Suprapubic skin (tissue), 4 donors: ENCODE measurements at regions not wholly inside any gene's neighbourhood (a gene's known extent, or its start where the extent isn't known, plus 50 kb on each side); places are given as distances from the start of the nearest gene placed in this dataset.

Experiments used
- DNase-seq, 2 donors: peaks; one replicate each; pipeline ENCODE4 v3.0.0-alpha.2; 2019; ENCODE audit warnings: low spot score in 2 of 2
- H3K27ac ChIP-seq: fragments of 200-600 bp; sonication (generic); one replicate; pipeline ENCODE4 v1.5.1; 2019
- H3K27me3 ChIP-seq: fragments of 200-600 bp; sonication (generic); one replicate; pipeline ENCODE4 v1.5.1; 2019
- H3K36me3 ChIP-seq: fragments of 200-600 bp; sonication (generic); one replicate; pipeline ENCODE4 v1.5.1; 2019
- H3K4me1 ChIP-seq: fragments of 200-600 bp; sonication (generic); one replicate; pipeline ENCODE4 v1.5.1; 2019
- H3K4me3 ChIP-seq: fragments of 200-600 bp; sonication (generic); one replicate; pipeline ENCODE4 v1.5.1; 2019; ENCODE audit warnings: mild to moderate bottlenecking
- H3K9me3 ChIP-seq: fragments of 200-600 bp; sonication (generic); one replicate; pipeline ENCODE4 v1.5.1; 2019
- CTCF ChIP-seq, 2 donors: fragments of 200-600 bp in 1 of 2; fragments of 450-650 bp in 1 of 2; sonication (generic) in 1 of 2; IDR thresholded peaks; one replicate each; pipeline ENCODE4 v1.5.1; 2016 to 2019; ENCODE audit warnings: antibody characterized with exemption in 2 of 2, mild to moderate bottlenecking in 1 of 2, moderate library complexity in 1 of 2
- EP300 ChIP-seq: sonication (generic); formaldehyde crosslinking; IDR thresholded peaks from one replicate; pipeline ENCODE4 v1.6.1; 2017; ENCODE audit warnings: antibody characterized with exemption
- POLR2A ChIP-seq, 2 donors: fragments of 450-650 bp; IDR thresholded peaks; one replicate each; pipeline ENCODE4 v1.6.1; 2017; ENCODE audit warnings: antibody characterized with exemption in 2 of 2, mild to moderate bottlenecking in 2 of 2, moderate library complexity in 2 of 2
- POLR2AphosphoS5 ChIP-seq, 3 donors: sonication (generic); formaldehyde crosslinking; IDR thresholded peaks; one replicate each; pipeline ENCODE4 v1.6.1; 2017; ENCODE audit warnings: antibody characterized with exemption in 3 of 3
- WGBS: methylation state at CpG from one replicate; pipeline ENCODE4 v1.1.5; 2018; 5-methylcytosine and 5-hydroxymethylcytosine counted together

GRCh38 chr4:171651071-171651470 is 162.1 kb upstream of the GALNTL6 start:
- no peaks in the 10 kb centered on the region for H3K36me3 ChIP-seq
- H3K27me3 ChIP-seq: no peaks in the 10 kb centered on the region
- no peaks in the 10 kb centered on the region for H3K9me3 ChIP-seq
- 100% methylated on average over 2 of the region's 6 CpGs for WGBS
- no peak overlapping the region for H3K27ac ChIP-seq
- TF ChIP-seq EP300 (no peak), POLR2AphosphoS5 (IDR thresholded peaks at IDR 0.05) (no peak)
- no peak overlapping the region for H3K4me3 ChIP-seq
- DNase-seq: no peak
- no peaks in the 10 kb centered on the region for H3K4me1 ChIP-seq

GRCh38 chr4:171650543-171650942 is 162.7 kb upstream of the GALNTL6 start:
- no CpG with 5 or more reads among the region's 2 CpGs for WGBS
- DNase-seq: no peak
- TF ChIP-seq EP300 (no peak), POLR2A (IDR thresholded peaks at IDR 0.05) (no peak), POLR2AphosphoS5 (IDR thresholded peaks at IDR 0.05) (no peak), CTCF (IDR thresholded peaks at IDR 0.05) (no peak)
- Histone ChIP-seq H3K27me3 (no peaks in the 10 kb centered on the region), H3K27ac (no peak overlapping the region), H3K4me3 (no peak overlapping the region), H3K4me1 (no peaks in the 10 kb centered on the region), H3K36me3 (no peaks in the 10 kb centered on the region), H3K9me3 (no peaks in the 10 kb centered on the region)

- Histone ChIP-seq H3K27ac (no peak overlapping the region), H3K36me3 (no peaks in the 10 kb centered on the region), H3K27me3 (no peaks in the 10 kb centered on the region), H3K9me3 (no peaks in the 10 kb centered on the region), H3K4me1 (no peaks in the 10 kb centered on the region), H3K4me3 (no peak overlapping the region)
- TF ChIP-seq CTCF (IDR thresholded peaks at IDR 0.05): no peak
- TF ChIP-seq EP300: no peak
- no peak for TF ChIP-seq POLR2AphosphoS5 (IDR thresholded peaks at IDR 0.05)
- TF ChIP-seq POLR2A (IDR thresholded peaks at IDR 0.05): no peak
- WGBS: 40% methylated on average over 5 of the region's 5 CpGs
- DNase-seq: no peak
Observed at GRCh38 chr4:171648926-171649325, 164.3 kb upstream of the GALNTL6 start.

GRCh38 chr4:171646984-171647383 is 166.2 kb upstream of the GALNTL6 start:
- H3K36me3 ChIP-seq: no peaks in the 10 kb centered on the region
- no peak overlapping the region for H3K27ac ChIP-seq
- 65% methylated on average over 6 of the region's 6 CpGs for WGBS
- H3K9me3 ChIP-seq: no peaks in the 10 kb centered on the region
- H3K4me1 ChIP-seq: no peaks in the 10 kb centered on the region
- no peak overlapping the region for H3K4me3 ChIP-seq
- TF ChIP-seq EP300 (no peak), CTCF (IDR thresholded peaks at IDR 0.05) (no peak), POLR2A (IDR thresholded peaks at IDR 0.05) (no peak), POLR2AphosphoS5 (IDR thresholded peaks at IDR 0.05) (no peak)
- H3K27me3 ChIP-seq: no peaks in the 10 kb centered on the region
- DNase-seq: no peak

GRCh38 chr4:171644430-171645057 is 168.7 kb upstream of the GALNTL6 start:
- 61% methylated on average over 7 of the region's 7 CpGs for WGBS
- no peaks in the 10 kb centered on the region for H3K27me3 ChIP-seq
- no peaks in the 10 kb centered on the region for H3K4me1 ChIP-seq
- no peak overlapping the region for H3K27ac ChIP-seq
- no peak overlapping the region for H3K4me3 ChIP-seq
- no peaks in the 10 kb centered on the region for H3K9me3 ChIP-seq
- no peak for TF ChIP-seq POLR2A (IDR thresholded peaks at IDR 0.05)
- no peak for TF ChIP-seq EP300
- no peak for TF ChIP-seq CTCF (IDR thresholded peaks at IDR 0.05)
- TF ChIP-seq POLR2AphosphoS5 (IDR thresholded peaks at IDR 0.05): no peak
- H3K36me3 ChIP-seq: no peaks in the 10 kb centered on the region
- DNase-seq: no peak

GRCh38 chr4:171639540-171639939 is 173.7 kb upstream of the GALNTL6 start:
- H3K9me3 ChIP-seq: no peaks in the 10 kb centered on the region
- H3K27ac ChIP-seq: no peak overlapping the region
- TF ChIP-seq POLR2AphosphoS5 (IDR thresholded peaks at IDR 0.05) (no peak), EP300 (no peak), CTCF (IDR thresholded peaks at IDR 0.05) (no peak), POLR2A (IDR thresholded peaks at IDR 0.05) (no peak)
- H3K36me3 ChIP-seq: no peaks in the 10 kb centered on the region
- WGBS: 67% methylated on average over 5 of the region's 5 CpGs
- H3K27me3 ChIP-seq: no peaks in the 10 kb centered on the region
- H3K4me1 ChIP-seq: no peaks in the 10 kb centered on the region
- H3K4me3 ChIP-seq: no peak overlapping the region
- DNase-seq: no peak
